Caki2 (cell line): ENCODE measurements at regions not wholly inside any gene's neighbourhood (a gene's known extent, or its start where the extent isn't known, plus 50 kb on each side); places are given as distances from the start of the nearest gene placed in this dataset.

Source experiments
- DNase-seq: peaks from one replicate; pipeline ENCODE4 v3.0.0-alpha.2; 2015; ENCODE audit warnings: low read depth
- in situ Hi-C: cut with HindIII; loops from 2 replicates; pipeline ENCODE4 v1.10.0; 2016; ENCODE audit warnings: low sequenced_read_pairs, low pct_unique_long_range_greater_than_20kb, mixed read lengths

- in situ Hi-C loops: loop anchor here (25.0 kb wide), 1 partner anchor 203 kb away; the partner anchor contains the start of genes MPHOSPH9 and MTRFR
- no peak for DNase-seq
Observed at GRCh38 chr12:123034022-123034541, 53.6 kb downstream of the ARL6IP4 start.

GRCh38 chr12:123033392-123034021, 53.0 kb downstream of the ARL6IP4 start:
- in situ Hi-C loops: loop anchor here (25.0 kb wide), 1 partner anchor 204 kb away; the partner anchor contains the start of genes MPHOSPH9 and MTRFR
- DNase-seq: no peak

- in situ Hi-C loops: loop anchor here (25.0 kb wide), 1 partner anchor 204 kb away; the partner anchor contains the start of genes MPHOSPH9 and MTRFR
- DNase-seq: no peak
Observed at GRCh38 chr12:123032736-123033391, 52.4 kb downstream of the ARL6IP4 start.
